Right renal cortex interstitium (tissue), 3 donors: ENCODE measurements at regions not wholly inside any gene's neighbourhood (a gene's known extent, or its start where the extent isn't known, plus 50 kb on each side); places are given as distances from the start of the nearest gene placed in this dataset.

Experiments used
- DNase-seq, 3 donors: peaks; one replicate each; pipeline ENCODE4 v3.0.0-alpha.2; 2013; ENCODE audit warnings: low read depth in 3 of 3, low spot score in 2 of 3

DNA sequence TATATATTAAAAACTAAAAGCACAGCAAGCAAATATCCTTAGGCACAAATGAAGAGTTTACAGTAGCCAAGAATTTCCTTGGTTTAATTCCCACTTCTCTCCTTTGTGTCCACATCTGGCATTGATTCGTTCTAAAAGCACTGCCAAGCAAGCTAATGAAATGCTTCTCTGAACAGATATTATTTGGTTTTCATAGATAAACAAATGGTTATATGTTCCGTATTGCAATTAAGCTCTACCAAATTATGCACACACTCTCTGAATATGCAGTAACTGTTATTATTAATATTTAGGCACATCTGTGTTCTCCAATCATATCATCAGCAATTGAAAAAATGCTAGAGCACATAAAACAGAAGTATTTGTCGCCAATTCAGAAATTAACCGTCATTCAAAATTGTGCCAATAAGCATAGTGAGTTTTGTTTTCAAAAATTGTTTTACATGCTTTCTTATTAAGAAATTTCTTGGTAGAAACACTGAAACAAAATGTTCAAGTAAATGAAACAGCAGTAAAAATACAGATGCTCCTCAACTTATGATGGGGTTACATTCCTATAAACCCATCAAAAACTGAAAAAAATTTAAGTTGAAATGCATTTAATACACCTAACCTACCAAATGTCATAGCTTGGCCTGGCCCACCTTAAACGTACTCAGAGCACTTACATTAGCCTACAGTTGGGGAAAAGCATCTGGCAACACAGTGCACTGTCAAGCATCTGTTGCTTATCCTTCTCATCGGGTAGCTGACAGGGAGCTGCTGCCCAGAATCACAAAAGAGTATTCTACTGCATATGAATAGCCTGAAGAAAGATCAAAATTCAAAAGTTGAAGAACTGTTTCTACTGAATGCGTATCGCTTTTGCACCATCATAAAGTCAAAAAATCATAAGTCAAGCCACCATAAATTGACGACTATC, 2134.7 kb downstream of the PCDH9 start:
- DNase-seq, result no peak

DNA sequence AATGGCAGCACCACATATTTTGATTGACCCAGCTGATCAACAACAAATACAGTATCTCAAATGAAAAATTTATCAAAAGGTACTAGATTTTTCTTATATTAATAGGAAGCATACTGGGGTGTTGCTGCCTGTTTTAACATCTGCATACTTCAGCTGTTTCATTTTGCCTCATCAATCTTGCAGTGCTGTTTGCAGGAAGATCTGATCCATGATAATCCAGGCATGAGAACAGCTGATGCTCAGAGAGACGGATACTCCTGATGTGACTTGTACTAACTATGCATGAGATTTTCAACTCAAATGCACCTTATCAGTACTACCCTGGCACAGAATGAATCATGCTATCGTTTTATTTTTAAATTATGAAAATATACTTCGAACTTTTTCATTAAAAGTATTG, 2136.8 kb downstream of the PCDH9 start:
- no peak for DNase-seq

DNA sequence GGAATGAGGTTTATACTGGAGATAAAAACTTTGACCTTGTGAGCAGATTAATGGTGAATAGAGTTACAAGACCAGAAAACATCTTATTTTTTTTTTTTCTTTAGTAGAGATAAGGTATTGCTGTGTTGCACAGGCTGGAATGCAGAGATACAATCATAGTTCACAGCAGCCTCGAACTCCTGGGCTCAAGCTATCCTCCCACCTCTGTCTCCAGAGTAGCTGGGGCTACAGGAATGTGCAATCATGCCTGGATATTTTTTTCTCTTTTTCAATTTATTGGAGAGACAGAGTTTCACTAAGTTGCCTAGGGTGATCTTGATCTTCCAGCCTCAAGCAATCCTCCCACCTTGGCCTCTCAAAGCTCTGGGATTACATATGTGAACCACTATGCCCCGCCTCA, 2139.1 kb downstream of the PCDH9 start:
- no peak for DNase-seq

DNA sequence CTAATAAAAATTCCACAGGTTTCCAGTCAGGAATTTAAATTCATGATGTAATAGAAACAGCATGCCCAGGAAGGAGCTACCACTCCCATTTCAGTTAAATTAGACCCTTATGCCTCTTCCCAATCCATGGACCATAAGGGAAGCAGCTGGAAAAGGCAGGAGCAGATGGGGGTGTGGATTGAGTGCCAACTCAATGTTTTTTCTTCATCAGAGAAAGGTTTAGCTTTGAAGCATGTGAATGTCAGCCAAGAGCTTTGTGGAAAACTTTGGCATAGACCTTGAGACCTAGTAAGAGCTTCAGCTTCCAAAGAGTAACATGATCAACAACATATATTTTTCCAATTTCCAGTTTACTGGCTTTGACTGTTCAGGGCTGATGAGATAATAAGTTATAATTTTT, 2139.9 kb downstream of the PCDH9 start:
- DNase-seq, result no peak

DNA sequence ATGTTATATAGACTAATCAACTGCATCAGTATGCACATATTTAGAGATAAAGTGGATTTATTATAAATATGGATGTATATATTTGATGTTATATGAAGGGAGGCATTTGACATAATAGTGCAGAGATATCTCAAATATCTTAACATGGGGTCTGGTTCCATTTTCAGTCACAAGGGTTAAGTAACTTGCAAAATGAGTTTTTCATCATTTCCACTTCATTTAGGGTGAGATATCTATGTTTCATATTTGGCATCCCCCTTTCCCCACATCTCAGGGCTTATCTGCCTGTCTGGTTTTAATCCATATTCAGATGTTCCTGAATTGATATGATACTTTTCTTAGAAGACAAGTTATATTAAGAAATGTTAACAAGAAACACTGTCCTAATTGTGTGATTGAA, 2141.2 kb downstream of the PCDH9 start:
- no peak for DNase-seq

DNA sequence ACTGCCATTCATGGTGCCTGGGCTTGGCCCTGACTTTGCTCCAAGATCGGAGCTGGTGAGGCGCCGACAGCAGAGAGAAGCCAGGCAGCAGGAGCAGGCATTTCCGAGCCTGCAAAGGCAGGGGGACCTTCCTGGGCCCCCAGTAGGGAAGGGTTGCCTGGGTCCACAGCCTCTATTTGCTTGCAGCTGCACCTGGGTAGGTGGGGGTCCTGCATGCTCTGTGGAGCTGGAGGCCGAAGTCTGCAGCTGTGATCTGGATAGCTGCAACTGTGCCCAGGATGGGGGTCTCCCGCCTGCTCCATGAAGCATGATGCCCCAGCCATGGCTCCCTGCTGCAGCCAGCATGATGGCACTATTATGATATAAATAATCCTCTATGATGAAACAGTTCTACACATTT, 2144.2 kb downstream of the PCDH9 start:
- no peak for DNase-seq

DNA sequence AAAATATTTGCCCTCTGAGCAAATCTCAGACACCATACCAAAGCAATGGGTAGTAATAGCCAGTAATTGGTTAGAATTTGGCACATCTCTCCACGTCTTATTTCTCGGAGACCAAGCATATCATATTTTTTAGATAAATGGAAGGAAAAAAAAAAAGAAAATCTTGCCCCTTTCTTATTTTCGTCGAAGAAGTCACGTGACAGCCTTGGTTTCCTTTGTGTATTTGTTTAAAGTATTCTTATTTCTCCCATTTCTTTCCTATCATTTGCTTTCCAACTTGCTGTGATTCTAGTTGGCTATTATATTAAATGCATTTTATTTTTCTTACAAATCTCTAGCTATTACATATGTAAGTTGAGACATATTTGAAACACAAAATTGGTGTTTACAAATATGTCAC, 2155.9 kb downstream of the PCDH9 start:
- DNase-seq, result no peak

DNA sequence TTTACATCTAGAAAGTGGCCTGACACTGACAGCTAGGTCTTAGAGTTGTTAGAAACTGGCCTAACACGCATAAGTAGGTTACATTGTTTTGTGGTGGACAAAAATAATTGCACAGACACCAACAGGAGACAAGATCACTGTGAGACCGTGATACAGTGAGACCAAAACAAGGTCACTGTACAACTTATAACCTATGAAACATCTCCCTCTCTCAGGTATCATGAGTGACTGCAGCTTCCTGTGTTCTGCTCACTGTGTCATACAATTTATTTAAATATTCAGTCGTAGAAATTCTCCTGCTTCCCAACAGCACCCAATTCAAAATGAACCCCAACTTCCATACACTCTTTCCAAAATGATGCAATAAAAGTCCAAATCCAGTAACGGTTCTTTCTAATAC, 2165.2 kb downstream of the PCDH9 start:
- DNase-seq, result no peak

DNA sequence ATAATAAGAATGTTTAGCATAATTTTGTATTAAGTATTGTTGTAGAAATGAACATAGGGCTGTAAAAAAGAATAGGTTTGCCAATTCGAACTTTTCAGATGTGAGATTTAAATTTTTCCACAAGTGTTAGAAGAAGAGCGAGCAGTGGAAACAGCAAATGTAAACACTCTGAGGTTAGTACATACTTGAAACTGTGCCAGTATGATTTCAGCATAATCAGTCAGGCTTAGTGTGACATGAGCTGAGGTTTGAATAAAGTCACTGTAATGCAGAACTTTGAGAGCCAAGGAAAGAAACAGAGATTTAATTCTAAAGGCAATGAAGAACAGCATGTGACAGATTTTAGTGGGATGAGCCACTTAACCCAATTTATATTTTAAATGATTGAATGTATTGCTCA, 2166.4 kb downstream of the PCDH9 start:
- DNase-seq, result peak in 1 of 3 donors; percentile 7

DNA sequence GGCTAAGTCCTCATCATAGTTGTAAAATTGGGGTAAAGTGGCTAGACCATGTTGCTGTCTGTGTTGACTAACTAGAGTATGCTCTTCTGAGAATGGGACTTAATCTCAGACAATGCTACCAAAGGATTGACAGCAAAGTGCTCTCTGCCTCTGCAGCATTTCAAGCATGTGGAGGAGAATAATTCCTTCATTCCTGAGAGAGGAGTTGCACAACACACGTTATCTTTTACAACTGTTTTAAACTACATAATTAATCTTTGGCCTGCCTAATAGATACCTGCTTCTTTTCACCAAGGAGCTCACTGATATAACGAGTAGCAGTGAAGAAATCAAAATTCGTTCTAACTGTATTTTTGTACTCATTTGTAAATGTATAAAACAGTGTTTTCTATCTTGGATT, 2172.2 kb downstream of the PCDH9 start:
- DNase-seq, result no peak

DNA sequence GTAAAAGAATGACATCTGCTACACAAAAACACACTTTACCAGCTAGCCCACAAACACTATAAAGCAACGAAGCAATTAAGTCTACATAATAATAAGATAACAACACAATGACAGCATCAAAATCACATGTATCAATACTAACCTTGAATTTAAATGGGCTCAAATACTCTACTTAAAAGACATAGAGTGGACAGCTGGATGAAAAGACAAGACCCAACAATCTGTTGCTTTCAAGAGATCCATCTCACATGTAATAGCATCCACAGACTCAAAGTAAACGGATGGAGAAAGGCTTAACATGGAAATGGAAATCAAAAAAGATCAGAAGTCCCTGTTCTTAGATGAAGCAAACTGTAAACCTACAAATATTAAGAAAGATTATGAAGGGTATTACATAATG, 2175.9 kb downstream of the PCDH9 start:
- DNase-seq, result no peak

DNA sequence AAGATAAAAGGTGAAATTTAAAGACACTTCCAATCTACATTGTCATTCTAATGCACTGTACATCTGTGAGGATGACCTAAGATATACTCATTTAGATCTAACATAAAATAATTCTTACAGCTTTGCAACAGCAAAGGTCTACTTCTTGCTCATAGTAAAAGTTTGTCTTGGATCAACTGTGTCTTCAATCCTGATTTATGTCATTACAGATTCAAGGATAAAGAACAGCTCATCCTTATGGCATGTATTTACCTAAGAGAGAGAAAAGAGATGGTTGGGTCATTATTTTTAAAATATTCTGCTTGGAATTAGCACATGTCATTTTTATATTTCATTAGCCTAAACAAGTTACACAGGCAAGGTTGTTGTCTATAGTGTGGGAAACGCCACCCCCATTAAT, 2193.1 kb downstream of the PCDH9 start:
- DNase-seq, result no peak

DNA sequence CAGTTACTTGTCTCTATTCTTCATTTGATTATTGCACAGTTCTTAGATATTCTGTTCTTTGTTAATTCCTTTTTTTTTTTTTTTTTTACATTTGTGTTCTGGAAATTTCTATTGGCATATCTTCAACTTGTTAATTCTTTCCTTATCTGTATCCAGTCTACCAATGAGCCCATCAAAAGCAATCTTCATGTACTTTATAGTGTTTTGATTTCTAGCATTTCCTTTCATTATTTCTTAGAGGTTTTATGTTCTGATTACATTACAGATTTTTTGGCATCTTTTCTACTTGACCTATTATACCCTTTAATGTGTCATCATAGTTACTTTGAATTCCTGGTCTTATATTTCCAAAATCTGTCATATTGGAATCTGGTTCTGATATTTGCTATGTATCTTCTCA, 2194.8 kb downstream of the PCDH9 start:
- DNase-seq, result no peak

DNA sequence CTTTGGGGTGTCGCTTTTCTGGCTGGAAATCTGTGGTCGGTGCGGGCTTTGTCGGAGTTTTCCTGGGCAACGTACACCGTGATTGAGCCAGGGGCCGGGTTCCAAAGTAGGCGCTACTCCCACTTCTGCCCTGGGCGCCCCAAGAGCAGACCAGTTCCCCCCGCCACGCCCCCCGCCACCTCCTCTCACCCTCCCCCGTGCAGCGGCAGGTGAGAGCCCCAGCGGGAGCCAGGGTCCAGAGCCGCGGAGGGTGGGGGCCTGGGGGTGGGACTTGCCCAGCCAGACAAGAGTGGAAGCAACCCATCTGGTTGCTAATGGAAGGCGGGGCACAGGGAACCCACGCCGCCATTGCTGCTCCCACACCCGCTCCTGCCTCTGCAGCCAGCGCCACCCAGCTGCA, 2195.9 kb downstream of the PCDH9 start:
- no peak for DNase-seq

DNA sequence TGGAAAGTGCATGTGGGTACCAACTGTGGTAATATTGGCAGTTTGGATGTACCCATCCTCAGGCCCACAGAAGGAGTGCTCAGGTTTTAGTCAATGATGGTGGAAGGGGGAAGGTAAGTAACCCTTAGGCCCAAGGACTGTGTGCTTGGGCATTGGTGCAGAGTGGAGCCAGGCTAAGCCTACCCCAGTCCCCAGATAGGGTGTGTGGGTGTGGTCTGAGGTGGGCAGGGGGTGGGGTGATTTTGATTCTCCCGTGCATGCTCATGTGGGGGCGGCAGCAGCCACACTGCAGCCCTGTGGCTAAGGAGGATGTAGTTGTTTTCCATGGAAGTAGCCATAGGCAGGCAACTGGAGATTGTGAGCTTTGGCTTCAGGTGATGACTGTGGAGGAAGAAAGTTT, 2197.3 kb downstream of the PCDH9 start:
- DNase-seq, result no peak

DNA sequence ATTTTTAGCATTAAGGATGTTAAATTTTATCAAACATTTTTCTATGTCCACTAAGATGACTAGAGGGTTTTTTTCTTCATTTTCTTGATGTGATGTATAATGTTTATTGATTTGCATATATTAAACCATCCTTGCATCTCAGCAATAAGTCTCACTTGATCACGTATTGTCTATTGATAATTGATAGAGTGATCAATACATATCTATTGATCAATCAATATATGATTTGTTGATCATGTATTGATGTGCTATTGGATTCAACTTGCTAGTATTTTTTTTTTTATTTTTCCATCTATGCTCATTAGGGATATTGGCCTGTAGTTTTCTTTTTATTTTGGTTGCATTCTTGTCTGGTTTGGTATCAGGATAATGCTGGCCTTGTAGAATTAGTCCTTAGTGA, 2202.0 kb downstream of the PCDH9 start:
- DNase-seq, result no peak

DNA sequence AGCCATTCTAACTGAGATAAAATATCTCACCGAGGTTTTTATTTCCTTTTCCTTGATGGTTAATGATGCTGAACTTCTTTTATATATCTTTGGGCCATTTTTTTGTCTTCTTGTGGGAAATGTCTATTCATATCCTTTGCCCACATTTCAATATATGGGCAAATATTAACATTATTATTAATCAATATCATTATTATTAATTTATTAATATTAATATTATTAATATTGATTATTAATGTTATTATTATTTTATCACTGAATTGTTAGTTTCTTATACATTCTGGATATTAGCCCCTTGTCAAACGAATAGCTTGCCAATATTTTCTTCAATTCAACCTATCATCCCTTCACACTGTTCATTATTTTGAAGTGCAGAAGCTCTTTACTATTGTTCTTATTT, 2203.6 kb downstream of the PCDH9 start:
- no peak for DNase-seq

DNA sequence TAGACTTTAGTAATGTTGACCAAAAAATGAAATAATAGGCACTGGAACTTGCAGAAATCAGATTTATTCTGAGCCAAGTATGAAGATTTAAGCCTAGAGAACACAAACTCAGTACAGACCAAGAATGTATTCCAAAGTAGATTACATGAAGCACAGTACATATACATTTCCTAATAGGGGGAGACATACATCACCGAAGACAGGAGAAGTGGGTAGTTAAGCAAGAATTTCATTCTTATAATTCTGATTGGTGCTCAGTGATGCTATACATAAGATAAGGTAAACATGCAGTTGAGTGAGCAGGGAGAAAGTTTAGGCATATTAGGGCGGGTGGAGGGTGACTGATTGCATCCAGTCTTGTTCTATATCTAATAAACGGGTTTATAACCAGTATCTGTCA, 2218.8 kb downstream of the PCDH9 start:
- DNase-seq, result no peak

DNA sequence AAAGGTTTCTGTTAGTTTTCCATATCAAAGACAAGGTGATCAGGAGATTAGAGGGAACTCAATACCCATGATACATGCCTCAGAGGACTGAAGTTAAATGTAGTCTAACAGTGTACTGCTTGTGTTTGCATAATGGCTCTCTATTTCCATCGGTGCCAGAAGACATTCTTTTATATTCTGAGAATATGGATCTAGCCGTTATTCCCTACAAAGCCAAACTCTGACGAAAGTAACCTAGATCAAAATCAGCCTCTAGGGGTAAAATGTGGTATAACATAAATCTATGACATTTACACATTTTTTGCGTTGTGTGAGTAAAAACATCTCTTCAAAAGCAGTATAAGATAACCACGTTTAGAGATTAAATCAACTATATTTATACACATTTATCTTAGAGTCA, 2232.7 kb downstream of the PCDH9 start:
- no peak for DNase-seq

DNA sequence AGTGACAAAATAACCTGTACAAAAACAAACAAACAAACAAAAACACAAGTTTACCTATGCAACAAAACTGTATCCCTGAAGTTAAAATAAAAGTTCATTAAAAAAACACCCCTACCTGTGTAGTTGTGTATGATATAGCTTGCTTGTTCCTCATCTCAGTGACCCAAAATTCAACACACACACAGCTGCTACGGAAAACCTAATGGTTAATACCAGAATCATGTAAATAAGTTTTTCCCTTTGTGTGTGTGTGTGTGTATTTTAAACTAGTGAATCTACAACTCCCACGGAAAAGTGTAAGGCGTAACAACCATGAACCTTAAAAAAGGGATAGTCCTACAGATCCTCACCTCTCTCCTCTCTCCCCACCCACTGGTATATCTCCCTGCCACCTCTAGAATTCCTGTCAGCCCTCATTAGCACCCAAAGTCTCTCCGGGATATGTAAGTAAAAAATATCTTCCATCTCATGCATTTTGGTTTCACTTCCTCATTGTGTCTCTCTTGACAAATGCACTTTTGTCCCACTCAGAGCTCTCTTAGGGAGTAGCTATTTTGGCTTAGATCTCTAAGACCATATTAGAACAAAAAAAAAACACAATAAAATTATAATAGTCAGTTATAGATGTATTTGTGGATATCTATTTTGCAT, 2236.5 kb downstream of the PCDH9 start:
- no peak for DNase-seq

DNA sequence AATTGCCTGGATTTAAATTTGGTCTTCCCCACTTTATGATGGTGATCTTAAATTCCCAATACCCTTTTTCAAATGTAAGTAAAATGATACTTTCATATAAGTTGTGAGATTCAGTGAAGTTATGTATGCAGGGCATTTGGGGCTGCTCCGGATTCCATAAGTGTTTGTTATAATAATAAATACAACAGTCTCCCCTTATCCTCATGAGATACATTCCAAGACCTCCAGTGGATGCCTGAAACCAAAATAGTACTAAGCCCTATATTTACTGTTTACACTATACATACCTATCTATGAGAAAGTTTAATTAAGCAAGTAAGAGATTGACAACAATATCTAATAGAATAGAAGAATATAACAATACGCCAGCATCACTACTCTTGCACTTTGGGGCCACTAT, 2237.8 kb downstream of the PCDH9 start:
- no peak for DNase-seq

DNA sequence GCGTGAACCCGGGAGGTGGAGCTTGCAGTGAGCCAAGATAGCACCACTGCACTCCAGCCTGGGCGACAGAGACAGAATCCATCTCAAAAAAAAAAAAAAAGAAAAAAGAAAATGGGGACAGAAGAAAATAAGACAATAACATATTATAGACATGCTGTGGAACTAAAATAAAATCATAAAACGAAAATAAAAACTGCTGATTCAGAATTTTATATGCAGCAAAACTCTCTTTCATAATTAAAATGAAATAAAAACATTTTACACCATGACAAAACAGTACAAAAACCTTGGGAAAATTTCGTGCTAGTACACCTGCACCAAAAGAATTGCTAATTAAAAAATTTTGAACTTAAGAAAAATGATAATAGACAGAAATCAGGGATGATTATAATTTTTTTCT, 2245.1 kb downstream of the PCDH9 start:
- DNase-seq, result no peak
